HEK293 (cell line): ENCODE measurements at regions not wholly inside any gene's neighbourhood (a gene's known extent, or its start where the extent isn't known, plus 50 kb on each side); places are given as distances from the start of the nearest gene placed in this dataset.

ENCODE experiments used
- CTCF ChIA-PET: fragments of 350-600 bp; formaldehyde crosslinking; extraction: SDS; loops from one replicate; lab custom pipeline; 2021; ENCODE audit warnings: antibody characterized with exemption; lab: Yijun Ruan, JAX
- POLR2A ChIA-PET: fragments of 300-600 bp; formaldehyde crosslinking; extraction: SDS; loops from one replicate; lab custom pipeline; 2020; ENCODE audit warnings: antibody characterized with exemption, inconsistent platforms; lab: Yijun Ruan, JAX
- H3K27ac ChIP-seq: fragments of 200-500 bp; sonication (Bioruptor generic); 2 replicates; pipeline ENCODE4 v1.5.1; 2014; ENCODE audit warnings: low read depth, low read length, control low read depth, inconsistent platforms; ENCODE audit errors: extremely low read depth
- H3K36me3 ChIP-seq, 2 experiments: fragments of 200-500 bp in 1 of 2; sonication (Bioruptor generic) in 1 of 2; 1 replicate in 1 of 2; 2 replicates in 1 of 2; pipeline ENCODE4 v1.5.1; 2014 to 2017; ENCODE audit warnings: inconsistent platforms in 2 of 2, low read length in 2 of 2; ENCODE audit not compliant: control insufficient read depth in 2 of 2, insufficient read depth in 1 of 2
- H3K4me1 ChIP-seq: fragments of 200-500 bp; sonication (Bioruptor generic); 2 replicates; pipeline ENCODE4 v1.5.1; 2014; ENCODE audit warnings: mild to moderate bottlenecking, low read length, inconsistent platforms; ENCODE audit not compliant: control insufficient read depth, insufficient read depth
- H3K4me3 ChIP-seq: 2 replicates; pipeline ENCODE4 v1.5.1; 2011; ENCODE audit warnings: low read depth, mild to moderate bottlenecking, control low read depth, low read length, moderate library complexity
- H3K9me3 ChIP-seq: fragments of 200-500 bp; sonication (Bioruptor generic); 2 replicates; pipeline ENCODE4 v1.5.1; 2014; ENCODE audit warnings: low read depth, low read length, inconsistent platforms; ENCODE audit not compliant: control insufficient read depth, insufficient read depth
- HOXA7 ChIP-seq: sonication (generic); formaldehyde crosslinking; IDR thresholded peaks from 2 replicates; pipeline ENCODE4 v1.8.1; 2022; ENCODE audit warnings: missing genetic modification reagents, borderline replicate concordance
- PRDM1 ChIP-seq: fragments of 450-650 bp; formaldehyde crosslinking; IDR thresholded peaks from 2 replicates; pipeline ENCODE4; 2016; ENCODE audit warnings: missing biosample characterization, missing genetic modification characterization
- SP7 ChIP-seq: fragments of 450-650 bp; formaldehyde crosslinking; IDR thresholded peaks from 2 replicates; pipeline ENCODE4 v1.5.1; 2016; ENCODE audit warnings: missing biosample characterization, missing genetic modification characterization
- ZBTB8A ChIP-seq: fragments of 450-650 bp; formaldehyde crosslinking; IDR thresholded peaks from 2 replicates; pipeline ENCODE4 v1.5.1; 2016; ENCODE audit warnings: missing biosample characterization, missing genetic modification characterization
- ZNF114 ChIP-seq: fragments of 450-650 bp; formaldehyde crosslinking; IDR thresholded peaks from 2 replicates; pipeline ENCODE4 v1.5.0; 2017; ENCODE audit warnings: missing biosample characterization, missing genetic modification characterization
- ZNF248 ChIP-seq: fragments of 450-650 bp; formaldehyde crosslinking; IDR thresholded peaks from 2 replicates; pipeline ENCODE4 v1.5.1; 2017; ENCODE audit warnings: missing biosample characterization, missing genetic modification characterization
- ZNF274 ChIP-seq, 2 experiments: fragments of 200-500 bp in 1 of 2; fragments of 450-650 bp in 1 of 2; sonication (Bioruptor generic) in 1 of 2; formaldehyde crosslinking in 1 of 2; IDR thresholded peaks; 2 replicates each; pipeline versions ENCODE4 v1.5.1 to v1.6.1; 2014 to 2016; ENCODE audit warnings: borderline replicate concordance in 1 of 2, inconsistent platforms in 1 of 2, low read length in 1 of 2, missing biosample characterization in 1 of 2, missing genetic modification characterization in 1 of 2
- ZNF433 ChIP-seq: fragments of 450-650 bp; formaldehyde crosslinking; IDR thresholded peaks from 2 replicates; pipeline ENCODE4 v1.5.1; 2016; ENCODE audit warnings: missing biosample characterization, missing genetic modification characterization, low read depth
- ZNF561 ChIP-seq: fragments of 450-650 bp; IDR thresholded peaks from 2 replicates; pipeline ENCODE4 v1.5.1; 2018; ENCODE audit warnings: missing biosample characterization, missing genetic modification characterization, borderline replicate concordance
- ZNF596 ChIP-seq: fragments of 450-650 bp; IDR thresholded peaks from 2 replicates; pipeline ENCODE4 v1.5.0; 2018; ENCODE audit warnings: missing biosample characterization, mild to moderate bottlenecking, missing genetic modification characterization, moderate library complexity
- ZNF747 ChIP-seq: fragments of 450-650 bp; formaldehyde crosslinking; IDR thresholded peaks from 2 replicates; pipeline ENCODE4 v1.5.1; 2016; ENCODE audit warnings: missing biosample characterization, missing genetic modification characterization
- ZNF791 ChIP-seq: fragments of 450-650 bp; formaldehyde crosslinking; IDR thresholded peaks from 2 replicates; pipeline ENCODE4 v1.5.1; 2016; ENCODE audit warnings: missing biosample characterization, missing genetic modification characterization
- ZNF837 ChIP-seq: fragments of 450-650 bp; formaldehyde crosslinking; IDR thresholded peaks from 2 replicates; pipeline ENCODE4 v1.5.1; 2016; ENCODE audit warnings: missing biosample characterization, missing genetic modification characterization
- TF ChIP-seq, protein P1 (sequence below): fragments of 450-650 bp; formaldehyde crosslinking; IDR thresholded peaks from 2 replicates; pipeline ENCODE4 v1.5.1; 2017; ENCODE audit warnings: missing biosample characterization, missing genetic modification characterization
- TF ChIP-seq, protein P2 (sequence below): fragments of 450-650 bp; formaldehyde crosslinking; IDR thresholded peaks from 2 replicates; pipeline ENCODE4 v1.5.1; 2016; ENCODE audit warnings: missing biosample characterization, missing genetic modification characterization
- TF ChIP-seq, protein P3 (sequence below): fragments of 450-650 bp; formaldehyde crosslinking; IDR thresholded peaks from 2 replicates; pipeline ENCODE4 v1.5.1; 2016; ENCODE audit warnings: missing biosample characterization, missing genetic modification characterization
- TF ChIP-seq, protein P4 (sequence below): fragments of 450-650 bp; formaldehyde crosslinking; IDR thresholded peaks from 2 replicates; pipeline ENCODE4 v1.5.1; 2016; ENCODE audit warnings: missing biosample characterization, missing genetic modification characterization, borderline replicate concordance

DNA sequence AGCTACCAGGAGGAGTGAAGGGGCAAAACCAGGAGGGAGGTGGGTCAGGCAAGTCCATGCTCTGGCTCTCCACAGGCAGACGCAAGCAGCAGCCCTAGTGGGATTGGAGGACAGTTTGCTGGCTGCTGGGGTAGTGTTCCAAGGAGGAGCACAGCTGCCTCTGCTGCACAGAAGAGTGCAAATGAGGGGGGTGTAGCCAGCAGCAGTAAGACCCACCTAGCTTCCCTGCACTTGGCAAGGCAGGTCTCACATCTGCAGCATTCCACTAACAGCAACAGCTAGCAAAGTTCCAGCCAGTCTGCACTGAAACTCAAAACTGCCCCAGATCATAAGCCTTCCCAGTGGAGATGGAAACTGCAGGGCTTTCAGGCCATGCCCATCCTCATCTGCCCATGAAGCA lies 405.0 kb downstream of the UTRN start (continued):
- TF ChIP-seq ZNF837 (tag by site-specific recombination) (no peak), ZNF747 (tag by site-specific recombination) (no peak), HOXA7 (CRISPR knock-in tag) (no peak), ZNF791 (tag by site-specific recombination) (no peak), PRDM1 (no peak)

DNA sequence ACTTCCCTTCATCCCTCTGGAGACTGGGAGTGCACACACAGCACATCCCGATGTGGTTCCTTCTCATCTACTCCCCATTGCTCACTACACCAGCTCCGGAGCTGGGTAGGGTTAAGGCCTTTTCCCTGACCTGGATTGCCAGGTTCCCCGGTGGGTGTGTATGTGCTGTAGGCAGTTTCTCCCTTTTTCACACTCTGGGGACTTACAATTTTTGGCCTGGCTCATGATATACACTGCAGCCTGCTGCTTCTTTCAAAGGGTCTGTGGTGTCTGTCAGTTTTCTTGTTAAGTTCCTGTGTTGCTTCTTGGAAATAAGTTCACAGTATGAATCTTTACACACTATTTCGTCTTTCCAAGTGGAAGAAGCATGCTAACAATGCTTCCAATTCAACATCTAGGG lies 405.5 kb downstream of the UTRN start:
- ChIA-PET POLR2A (no interaction called here), CTCF (no interaction called here)
- no peaks in the 10 kb centered on the region for H3K36me3 ChIP-seq
- no peaks in the 10 kb centered on the region for H3K4me1 ChIP-seq
- TF ChIP-seq ZNF561 (tag by site-specific recombination): no peak
- TF ChIP-seq ZNF596 (tag by site-specific recombination): no peak
- TF ChIP-seq, protein P1, sequence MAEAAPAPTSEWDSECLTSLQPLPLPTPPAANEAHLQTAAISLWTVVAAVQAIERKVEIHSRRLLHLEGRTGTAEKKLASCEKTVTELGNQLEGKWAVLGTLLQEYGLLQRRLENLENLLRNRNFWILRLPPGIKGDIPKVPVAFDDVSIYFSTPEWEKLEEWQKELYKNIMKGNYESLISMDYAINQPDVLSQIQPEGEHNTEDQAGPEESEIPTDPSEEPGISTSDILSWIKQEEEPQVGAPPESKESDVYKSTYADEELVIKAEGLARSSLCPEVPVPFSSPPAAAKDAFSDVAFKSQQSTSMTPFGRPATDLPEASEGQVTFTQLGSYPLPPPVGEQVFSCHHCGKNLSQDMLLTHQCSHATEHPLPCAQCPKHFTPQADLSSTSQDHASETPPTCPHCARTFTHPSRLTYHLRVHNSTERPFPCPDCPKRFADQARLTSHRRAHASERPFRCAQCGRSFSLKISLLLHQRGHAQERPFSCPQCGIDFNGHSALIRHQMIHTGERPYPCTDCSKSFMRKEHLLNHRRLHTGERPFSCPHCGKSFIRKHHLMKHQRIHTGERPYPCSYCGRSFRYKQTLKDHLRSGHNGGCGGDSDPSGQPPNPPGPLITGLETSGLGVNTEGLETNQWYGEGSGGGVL (tag by site-specific recombination): no peak
- TF ChIP-seq, protein P2, sequence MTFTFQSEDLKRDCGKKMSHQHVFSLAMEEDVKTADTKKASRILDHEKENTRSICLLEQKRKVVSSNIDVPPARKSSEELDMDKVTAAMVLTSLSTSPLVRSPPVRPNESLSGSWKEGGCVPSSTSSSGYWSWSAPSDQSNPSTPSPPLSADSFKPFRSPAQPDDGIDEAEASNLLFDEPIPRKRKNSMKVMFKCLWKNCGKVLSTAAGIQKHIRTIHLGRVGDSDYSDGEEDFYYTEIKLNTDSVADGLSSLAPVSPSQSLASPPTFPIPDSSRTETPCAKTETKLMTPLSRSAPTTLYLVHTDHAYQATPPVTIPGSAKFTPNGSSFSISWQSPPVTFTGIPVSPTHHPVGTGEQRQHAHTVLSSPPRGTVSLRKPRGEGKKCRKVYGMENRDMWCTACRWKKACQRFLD (tag by site-specific recombination): no peak
- TF ChIP-seq, protein P3, sequence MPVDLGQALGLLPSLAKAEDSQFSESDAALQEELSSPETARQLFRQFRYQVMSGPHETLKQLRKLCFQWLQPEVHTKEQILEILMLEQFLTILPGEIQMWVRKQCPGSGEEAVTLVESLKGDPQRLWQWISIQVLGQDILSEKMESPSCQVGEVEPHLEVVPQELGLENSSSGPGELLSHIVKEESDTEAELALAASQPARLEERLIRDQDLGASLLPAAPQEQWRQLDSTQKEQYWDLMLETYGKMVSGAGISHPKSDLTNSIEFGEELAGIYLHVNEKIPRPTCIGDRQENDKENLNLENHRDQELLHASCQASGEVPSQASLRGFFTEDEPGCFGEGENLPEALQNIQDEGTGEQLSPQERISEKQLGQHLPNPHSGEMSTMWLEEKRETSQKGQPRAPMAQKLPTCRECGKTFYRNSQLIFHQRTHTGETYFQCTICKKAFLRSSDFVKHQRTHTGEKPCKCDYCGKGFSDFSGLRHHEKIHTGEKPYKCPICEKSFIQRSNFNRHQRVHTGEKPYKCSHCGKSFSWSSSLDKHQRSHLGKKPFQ (tag by site-specific recombination): no peak
- TF ChIP-seq ZNF114: no peak
- TF ChIP-seq ZBTB8A (tag by site-specific recombination): no peak
- no peak for TF ChIP-seq ZNF248 (tag by site-specific recombination)
- TF ChIP-seq, protein P4, sequence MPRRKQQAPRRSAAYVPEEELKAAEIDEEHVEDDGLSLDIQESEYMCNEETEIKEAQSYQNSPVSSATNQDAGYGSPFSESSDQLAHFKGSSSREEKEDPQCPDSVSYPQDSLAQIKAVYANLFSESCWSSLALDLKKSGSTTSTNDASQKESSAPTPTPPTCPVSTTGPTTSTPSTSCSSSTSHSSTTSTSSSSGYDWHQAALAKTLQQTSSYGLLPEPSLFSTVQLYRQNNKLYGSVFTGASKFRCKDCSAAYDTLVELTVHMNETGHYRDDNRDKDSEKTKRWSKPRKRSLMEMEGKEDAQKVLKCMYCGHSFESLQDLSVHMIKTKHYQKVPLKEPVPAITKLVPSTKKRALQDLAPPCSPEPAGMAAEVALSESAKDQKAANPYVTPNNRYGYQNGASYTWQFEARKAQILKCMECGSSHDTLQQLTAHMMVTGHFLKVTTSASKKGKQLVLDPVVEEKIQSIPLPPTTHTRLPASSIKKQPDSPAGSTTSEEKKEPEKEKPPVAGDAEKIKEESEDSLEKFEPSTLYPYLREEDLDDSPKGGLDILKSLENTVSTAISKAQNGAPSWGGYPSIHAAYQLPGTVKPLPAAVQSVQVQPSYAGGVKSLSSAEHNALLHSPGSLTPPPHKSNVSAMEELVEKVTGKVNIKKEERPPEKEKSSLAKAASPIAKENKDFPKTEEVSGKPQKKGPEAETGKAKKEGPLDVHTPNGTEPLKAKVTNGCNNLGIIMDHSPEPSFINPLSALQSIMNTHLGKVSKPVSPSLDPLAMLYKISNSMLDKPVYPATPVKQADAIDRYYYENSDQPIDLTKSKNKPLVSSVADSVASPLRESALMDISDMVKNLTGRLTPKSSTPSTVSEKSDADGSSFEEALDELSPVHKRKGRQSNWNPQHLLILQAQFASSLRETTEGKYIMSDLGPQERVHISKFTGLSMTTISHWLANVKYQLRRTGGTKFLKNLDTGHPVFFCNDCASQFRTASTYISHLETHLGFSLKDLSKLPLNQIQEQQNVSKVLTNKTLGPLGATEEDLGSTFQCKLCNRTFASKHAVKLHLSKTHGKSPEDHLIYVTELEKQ (tag by site-specific recombination): no peak
- no peak for TF ChIP-seq ZNF433 (tag by site-specific recombination)
- no peak for TF ChIP-seq ZNF274 (IDR thresholded peaks at IDR 0.05; ENCODE audit: low read length)
- TF ChIP-seq ZNF274 (tag by site-specific recombination; IDR thresholded peaks at IDR 0.05; ENCODE audit: borderline replicate concordance): no peak
- no peak for TF ChIP-seq SP7 (tag by site-specific recombination)
- no peak overlapping the region for H3K4me3 ChIP-seq
- H3K27ac ChIP-seq: no peak overlapping the region
- no peaks in the 10 kb centered on the region for H3K9me3 ChIP-seq
